Calu3 (cell line): ENCODE measurements at regions not wholly inside any gene's neighbourhood (a gene's known extent, or its start where the extent isn't known, plus 50 kb on each side); places are given as distances from the start of the nearest gene placed in this dataset.

Experiments used
- BruUV-seq: library from RNA; stranded (reverse); fragments of 400-500 nt; replicated peaks from 2 replicates; lab custom pipeline; 2021; lab: Mats Ljungman, UMichigan
- CTCF ChIA-PET: fragments of 300-600 bp; sonication (Branson Sonifier 250); formaldehyde crosslinking; loops from one replicate; lab custom pipeline; 2022; ENCODE audit warnings: antibody characterized with exemption; lab: Charles Lee
- DNase-seq: peaks from one replicate; pipeline ENCODE4 v3.0.0; 2022
- H3K27ac Mint-ChIP-seq: one replicate; pipeline ENCODE4 v1.8.0; 2022; ENCODE audit warnings: mixed read lengths; ENCODE audit not compliant: unreplicated experiment
- H3K27me3 Mint-ChIP-seq: one replicate; pipeline ENCODE4 v1.8.0; 2022; ENCODE audit warnings: mixed read lengths; ENCODE audit not compliant: unreplicated experiment
- H3K36me3 Mint-ChIP-seq: one replicate; pipeline ENCODE4 v1.8.0; 2022; ENCODE audit warnings: mild to moderate bottlenecking, moderate library complexity, mixed read lengths; ENCODE audit not compliant: insufficient read depth, unreplicated experiment
- H3K4me1 Mint-ChIP-seq: one replicate; pipeline ENCODE4 v1.8.0; 2022; ENCODE audit warnings: mild to moderate bottlenecking, low read depth, mixed read lengths; ENCODE audit not compliant: unreplicated experiment
- H3K4me3 Mint-ChIP-seq: one replicate; pipeline ENCODE4 v1.8.0; 2022; ENCODE audit warnings: mild to moderate bottlenecking, low read depth, moderate library complexity, mixed read lengths; ENCODE audit not compliant: unreplicated experiment
- H3K9me3 Mint-ChIP-seq: one replicate; pipeline ENCODE4 v1.8.0; 2022; ENCODE audit warnings: low read depth, mixed read lengths; ENCODE audit not compliant: unreplicated experiment
- CTCF ChIP-seq: fragments of 200-600 bp; IDR thresholded peaks from one replicate; pipeline ENCODE4 v1.8.0; 2022; ENCODE audit warnings: antibody characterized with exemption; ENCODE audit not compliant: unreplicated experiment
- intact Hi-C: fragments of 100-400 bp; cut with micrococcal nuclease; formaldehyde crosslinking; loops from one replicate; pipeline ENCODE4 v1.10.0; 2022; ENCODE audit not compliant: unreplicated experiment

- no peak for DNase-seq
- Mint-ChIP-seq H3K36me3 (no peaks in the 10 kb centered on the region), H3K27me3 (no peaks in the 10 kb centered on the region), H3K4me1 (no peaks in the 10 kb centered on the region), H3K4me3 (no peak overlapping the region), H3K27ac (no peak overlapping the region), H3K9me3 (no peaks in the 10 kb centered on the region)
- BruUV-seq, result no TSS peak
- intact Hi-C loops, result no loop called here
- CTCF ChIA-PET, result no interaction called here
- no peak for TF ChIP-seq CTCF
Observed at GRCh38 chr5:159741829-159742322, 174.4 kb upstream of the ADRA1B start.

GRCh38 chr5:159743234-159743633 lies 173.0 kb upstream of the ADRA1B start:
- CTCF ChIA-PET, result no interaction called here
- no peaks in the 10 kb centered on the region for H3K9me3 Mint-ChIP-seq
- no peak for DNase-seq
- intact Hi-C loops, result no loop called here
- no peak overlapping the region for H3K4me3 Mint-ChIP-seq
- TF ChIP-seq CTCF, result no peak
- H3K27me3 Mint-ChIP-seq, result no peaks in the 10 kb centered on the region
- no peaks in the 10 kb centered on the region for H3K4me1 Mint-ChIP-seq
- no TSS peak for BruUV-seq
- H3K27ac Mint-ChIP-seq, result no peak overlapping the region
- no peaks in the 10 kb centered on the region for H3K36me3 Mint-ChIP-seq

- Mint-ChIP-seq H3K27me3 (no peaks in the 10 kb centered on the region), H3K27ac (no peak overlapping the region), H3K9me3 (no peaks in the 10 kb centered on the region), H3K4me1 (no peaks in the 10 kb centered on the region), H3K4me3 (no peak overlapping the region), H3K36me3 (no peaks in the 10 kb centered on the region)
- CTCF ChIA-PET, result no interaction called here
- no TSS peak for BruUV-seq
- no peak for DNase-seq
- TF ChIP-seq CTCF, result no peak
- intact Hi-C loops, result no loop called here
Observed at GRCh38 chr5:159746707-159747106, 169.6 kb upstream of the ADRA1B start.

GRCh38 chr5:159749146-159749545 lies 167.1 kb upstream of the ADRA1B start:
- intact Hi-C loops, result no loop called here
- no peaks in the 10 kb centered on the region for H3K36me3 Mint-ChIP-seq
- CTCF ChIA-PET, result no interaction called here
- no peaks in the 10 kb centered on the region for H3K9me3 Mint-ChIP-seq
- H3K27ac Mint-ChIP-seq, result no peak overlapping the region
- no peak for DNase-seq
- BruUV-seq, result no TSS peak
- peaks cover 12% of the 10 kb centered on the region for H3K4me1 Mint-ChIP-seq
- H3K27me3 Mint-ChIP-seq, result no peaks in the 10 kb centered on the region
- no peak for TF ChIP-seq CTCF
- H3K4me3 Mint-ChIP-seq, result no peak overlapping the region
